Heart left ventricle (tissue), 13 donors: ENCODE measurements at regions not wholly inside any gene's neighbourhood (a gene's known extent, or its start where the extent isn't known, plus 50 kb on each side); places are given as distances from the start of the nearest gene placed in this dataset.

ENCODE experiments used
- CTCF ChIP-seq, 12 donors: fragments of 200-600 bp; sonication (generic) in 4 of 12; IDR thresholded peaks; one replicate each; pipeline versions ENCODE4 v1.5.0 to v1.8.0; 2018 to 2022; ENCODE audit warnings: antibody characterized with exemption in 12 of 12, mild to moderate bottlenecking in 5 of 12
- POLR2A ChIP-seq, 2 donors: fragments of 450-650 bp; IDR thresholded peaks; one replicate each; pipeline ENCODE4 v1.6.1; 2017; ENCODE audit warnings: antibody characterized with exemption in 2 of 2, mild to moderate bottlenecking in 2 of 2, moderate library complexity in 2 of 2
- donor health status: ischemic (EF 13 %, LVEDD 7.1; RV severe dilation, severe dysfunction).
- donor health status: DM: no; HTN: yes; CAD: no.
- donor health status: DM: no; HTN: no; CAD: no.
- donor health status: ischemic (EF 25% LVEDD 6.9; RV normal size, moderate dysfunction).
- donor health status: ischemic (EF 25% LVEDD 5.7; RV mildly dilated, moderate dysfunction).
- donor health status: ischemic (EF 35%, LVEDD 5.7; RV mildly dilated, moderate dysfunction).
- donor health status: nonischemic (EF 11% LVEDD 7.7; RV severe dilation, severe dysfunction).
- donor health status: DM: yes; HTN: yes; CAD: no.
- donor health status: PGD.
- donor health status: ischemic (EF 29% LVEDD 5.4; RV normal size, mild dysfunction).
- donor health status: nonischemic (EF 23%, LVEDD 6.1; RV moderate dilation, normal function).

- no peak for TF ChIP-seq CTCF (IDR thresholded peaks at IDR 0.05)
- TF ChIP-seq POLR2A (IDR thresholded peaks at IDR 0.05) = no peak
Measured at GRCh38 chr16:79337906-79338305, 262.6 kb downstream of the MAF start.
